ENCODE measurements at regions not wholly inside any gene's neighbourhood (a gene's known extent, or its start where the extent isn't known, plus 50 kb on each side); places are given as distances from the start of the nearest gene placed in this dataset.
"Not testable (repeated sequence)": the region's sequence is repeated elsewhere in the genome, so short reads cannot be mapped to it uniquely, and the experiment has no call there.

- DNase-seq = no peak
Measured at GRCh38 chr18:30819619-30820018, 222.9 kb downstream of the DSC3 start.

- no peak for DNase-seq
Measured at GRCh38 chr18:30814446-30814845, 228.1 kb downstream of the DSC3 start.

DNA sequence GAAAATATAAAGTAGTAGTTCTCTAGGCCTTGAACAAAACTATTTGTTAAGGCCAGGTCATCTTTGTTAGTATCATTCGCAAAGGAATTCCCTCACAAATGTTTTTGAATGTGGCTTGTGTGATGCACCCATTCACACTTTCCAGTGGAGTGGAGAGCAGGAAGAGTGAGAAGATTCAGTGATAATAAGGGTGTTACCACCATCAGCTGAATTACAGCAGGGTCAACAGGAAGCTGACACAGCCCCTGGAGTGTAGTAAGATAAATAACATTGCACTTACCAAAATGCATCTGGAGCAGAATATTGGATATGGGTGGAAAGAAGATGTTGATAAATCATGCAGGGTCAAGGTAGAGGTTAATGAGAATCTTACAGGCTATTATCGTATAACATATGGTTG lies 231.0 kb downstream of the DSC3 start:
- DNase-seq = no peak

GRCh38 chr18:30810580-30810979 lies 232.0 kb downstream of the DSC3 start:
- DNase-seq = no peak

DNA sequence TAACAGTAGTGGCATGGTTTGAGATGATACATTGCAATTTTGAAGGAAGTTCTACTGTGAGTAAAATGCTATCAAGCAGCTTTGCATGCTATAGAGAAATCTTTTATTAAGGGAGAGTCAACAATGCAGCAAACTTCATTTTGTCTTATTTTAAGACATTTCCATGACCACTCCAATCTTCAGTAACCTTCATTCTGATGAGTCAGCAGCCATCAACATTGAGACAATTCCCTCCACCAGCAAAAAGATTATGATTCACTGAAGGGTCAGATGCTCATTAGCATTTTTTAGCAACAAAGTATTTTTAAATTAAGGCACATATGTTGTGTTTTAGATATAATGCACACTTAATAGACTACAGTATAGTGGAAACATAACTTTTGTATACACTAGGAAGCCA lies 235.7 kb downstream of the DSC3 start:
- DNase-seq = no peak

- no peak for DNase-seq
Measured at GRCh38 chr18:30800800-30801199, 241.7 kb downstream of the DSC3 start.

GRCh38 chr18:30792051-30792450 lies 250.5 kb downstream of the DSC3 start:
- DNase-seq = no peak

DNA sequence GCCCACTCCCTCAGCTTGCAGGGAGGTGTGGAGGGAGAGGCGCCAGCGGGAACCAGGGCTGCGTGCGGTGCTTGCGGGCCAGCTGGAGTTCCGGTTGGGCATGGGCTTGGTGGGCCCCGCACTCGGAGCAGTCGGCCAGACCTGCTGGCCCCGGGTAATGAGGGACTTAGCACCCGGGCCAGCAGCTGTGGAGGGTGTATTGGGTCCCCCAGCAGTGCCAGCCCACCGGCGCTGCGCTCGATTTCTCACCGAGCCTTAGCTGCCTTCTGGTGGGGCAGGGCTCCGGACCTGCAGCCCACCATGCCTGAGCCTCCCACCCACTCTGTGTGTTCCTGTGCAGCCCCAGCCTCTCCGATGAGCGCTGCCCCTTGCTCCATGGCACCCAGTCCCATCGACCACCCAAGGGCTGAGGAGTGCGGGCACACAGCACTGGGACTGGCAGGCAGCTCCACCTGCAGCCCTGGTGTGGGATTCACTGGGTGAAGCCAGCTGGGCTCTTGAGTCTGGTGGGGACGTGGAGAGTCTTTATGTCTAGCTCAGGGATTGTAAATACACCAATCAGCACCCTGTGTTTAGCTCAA lies 254.0 kb downstream of the DSC3 start:
- DNase-seq = not testable (repeated sequence)

- DNase-seq = no peak
Measured at GRCh38 chr18:30787410-30787809, 255.1 kb downstream of the DSC3 start.

DNA sequence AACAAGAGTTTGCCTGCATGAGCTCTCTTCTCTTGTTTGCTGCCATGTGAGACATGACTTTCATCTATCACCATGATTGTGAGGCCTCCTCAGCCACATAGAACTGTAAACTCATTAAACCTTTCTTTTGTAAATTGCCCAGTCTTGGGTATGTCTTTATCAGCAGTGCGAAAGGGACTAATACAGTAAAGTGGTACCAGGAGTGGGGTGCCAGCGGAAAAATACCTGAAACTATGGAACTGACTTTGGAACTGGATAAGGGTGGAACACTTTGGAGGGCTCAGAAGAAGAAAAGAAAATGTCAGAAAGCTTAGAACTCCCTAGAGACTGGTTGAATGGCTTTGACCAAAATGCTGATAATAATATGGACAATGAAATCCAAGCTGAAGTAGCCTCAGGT lies 260.9 kb downstream of the DSC3 start:
- no peak for DNase-seq

DNA sequence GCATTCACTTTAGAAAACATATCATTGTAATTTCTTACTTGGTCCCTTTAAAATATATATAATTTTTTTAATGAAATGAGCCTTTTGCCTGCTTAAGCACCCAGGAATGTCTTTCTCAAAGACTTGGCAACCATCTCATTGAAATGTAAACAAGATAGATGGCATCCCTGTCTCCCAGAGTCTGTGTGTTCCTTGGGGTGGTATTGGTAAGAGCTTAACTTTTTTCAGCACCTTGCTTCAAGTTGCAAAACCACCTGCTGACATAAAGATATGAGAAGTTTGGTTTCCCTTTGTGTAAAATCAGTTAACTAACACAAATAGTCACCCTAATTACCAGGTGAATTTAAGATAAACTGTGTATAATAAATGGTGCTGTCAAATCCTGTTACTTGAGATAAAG lies 266.9 kb downstream of the DSC3 start:
- no peak for DNase-seq

DNA sequence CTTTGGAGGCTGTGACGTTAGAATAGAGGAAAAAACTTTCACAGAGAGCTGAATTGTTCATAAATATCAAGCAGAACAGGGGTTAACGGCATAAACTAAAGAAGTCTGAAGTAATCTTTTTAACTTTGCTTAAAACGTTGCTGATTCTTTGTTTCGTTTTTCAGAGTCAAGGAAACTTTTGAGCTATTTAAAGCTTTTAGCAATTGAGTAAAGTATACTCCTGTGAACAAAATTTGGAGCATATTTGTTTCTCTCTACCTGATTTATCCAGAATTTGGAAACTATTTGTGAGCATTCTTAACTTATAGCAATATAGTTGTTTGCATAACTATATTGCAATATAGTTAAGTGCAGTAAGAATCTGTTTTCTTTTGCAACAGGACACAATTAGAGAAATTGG lies 270.4 kb downstream of the DSC3 start:
- not testable (repeated sequence) for DNase-seq

DNA sequence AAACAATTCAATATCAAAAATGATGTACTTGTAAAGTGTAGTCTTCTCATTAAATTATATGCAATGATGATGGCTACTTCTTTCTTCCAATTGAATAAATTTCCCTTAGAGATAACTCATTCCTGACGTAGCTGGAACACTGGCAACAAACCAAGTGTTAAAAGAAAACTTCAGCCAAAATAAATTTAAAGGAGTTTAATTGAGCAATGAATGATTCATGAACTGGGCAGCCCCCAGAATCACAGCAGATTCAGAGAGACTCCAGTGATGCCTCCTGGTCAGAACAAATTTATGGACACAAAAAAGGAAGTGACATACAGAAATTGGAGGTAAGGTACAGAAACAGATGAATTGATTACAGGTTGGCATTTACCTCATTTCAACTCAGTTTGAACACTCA lies 276.5 kb downstream of the DSC3 start:
- DNase-seq = no peak

- no peak for DNase-seq
Measured at GRCh38 chr18:30765247-30765646, 277.3 kb downstream of the DSC3 start.

DNA sequence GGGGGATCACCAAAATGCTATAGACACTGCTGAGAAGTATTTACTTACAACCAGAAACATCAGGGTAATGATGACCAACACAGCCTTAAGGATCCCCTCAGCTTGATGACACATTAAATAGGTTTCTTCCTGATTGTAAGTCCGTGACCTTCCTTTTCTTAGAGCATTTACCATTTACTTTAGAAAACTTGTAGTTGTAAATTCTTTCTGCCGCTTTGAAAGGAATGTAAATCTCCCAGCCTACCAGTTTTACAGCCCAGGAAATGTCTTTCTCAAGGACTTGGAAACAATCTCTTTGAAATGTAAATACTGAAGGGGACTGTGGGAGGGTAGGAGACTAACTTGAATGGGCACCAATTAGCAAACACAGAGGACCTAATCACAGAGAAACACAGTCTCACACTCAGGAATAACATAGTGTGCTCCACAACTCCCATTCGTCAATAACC lies 278.6 kb downstream of the DSC3 start:
- DNase-seq = no peak

GRCh38 chr18:30754846-30755245 lies 287.7 kb downstream of the DSC3 start:
- no peak for DNase-seq

DNA sequence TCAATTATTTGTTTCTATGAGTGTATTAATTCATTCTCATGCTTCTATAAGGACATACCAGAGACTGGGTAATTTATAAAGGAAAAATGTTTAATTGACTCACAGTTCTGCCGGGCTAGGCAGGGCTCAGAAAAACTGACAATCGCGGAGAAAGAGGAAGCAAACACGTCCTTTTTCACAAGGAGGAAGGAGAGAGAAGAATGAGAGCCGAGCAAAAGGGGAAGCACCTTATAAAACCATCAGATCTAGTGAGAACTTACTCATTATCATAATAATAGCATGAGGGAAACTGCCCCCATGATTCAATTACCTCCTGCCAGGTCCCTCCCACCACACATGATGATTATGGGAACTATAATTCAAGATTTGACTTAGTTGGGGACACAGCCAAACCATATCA lies 294.0 kb downstream of the DSC3 start:
- no peak for DNase-seq

DNA sequence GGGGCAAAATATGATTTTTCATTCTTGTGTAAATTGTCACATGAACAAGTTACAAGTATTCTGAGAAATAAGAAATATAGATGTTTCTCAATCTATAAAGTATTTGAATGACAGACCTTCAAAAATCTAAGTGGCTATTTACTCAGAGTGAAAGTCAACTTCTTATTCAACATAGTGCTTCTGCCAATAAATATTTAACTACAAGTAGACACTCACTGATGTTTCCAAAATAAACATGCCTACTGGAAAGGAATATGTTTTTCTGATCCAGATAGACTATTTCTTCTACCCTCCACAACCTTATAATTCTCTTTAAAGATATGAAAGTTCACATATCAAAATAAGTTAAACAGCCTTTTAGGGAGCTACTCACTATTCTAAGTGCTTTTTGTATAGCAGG lies 296.3 kb downstream of the DSC3 start:
- no peak for DNase-seq

- DNase-seq = no peak
Measured at GRCh38 chr18:30743033-30743432, 299.5 kb downstream of the DSC3 start.

DNA sequence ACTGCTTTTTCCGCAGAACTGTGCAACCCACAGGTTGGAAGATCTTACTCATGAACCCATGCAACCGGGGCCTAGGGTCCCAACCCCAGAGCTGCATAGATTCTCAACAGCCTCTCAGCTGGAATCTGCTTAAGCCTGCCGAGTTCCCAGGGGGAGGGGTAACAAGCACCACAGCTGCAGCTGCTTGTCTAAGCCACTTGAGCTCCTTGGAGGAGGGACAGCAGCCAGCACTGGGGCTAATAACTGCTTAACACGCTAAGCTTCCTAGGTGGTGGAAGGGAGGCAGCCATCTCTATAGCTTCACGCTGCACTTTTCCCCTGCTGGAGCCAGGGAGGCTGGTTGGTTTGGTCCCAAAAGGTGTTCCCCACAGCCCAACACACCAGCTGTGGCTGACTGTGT lies 311.6 kb downstream of the DSC3 start:
- DNase-seq = no peak

DNA sequence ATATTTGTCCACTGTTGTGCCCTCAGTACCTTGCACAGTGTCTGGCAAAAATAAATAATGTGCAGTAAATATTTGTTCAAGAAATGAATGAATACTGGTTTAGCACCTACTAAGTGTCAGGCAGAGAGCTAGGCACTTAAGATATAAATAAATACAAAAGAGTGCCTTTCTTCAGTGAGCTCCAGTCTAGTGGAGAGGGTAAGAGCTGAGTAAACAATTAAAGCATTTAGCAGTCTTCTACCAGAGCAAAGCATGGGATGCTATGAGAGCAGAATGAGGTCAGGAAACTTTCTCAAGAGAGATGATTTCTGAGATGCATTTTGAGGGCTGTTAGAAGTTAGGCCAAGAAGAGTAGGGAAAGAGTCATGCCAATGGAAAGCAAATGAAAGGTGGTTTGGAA lies 314.7 kb downstream of the DSC3 start:
- DNase-seq = no peak

DNA sequence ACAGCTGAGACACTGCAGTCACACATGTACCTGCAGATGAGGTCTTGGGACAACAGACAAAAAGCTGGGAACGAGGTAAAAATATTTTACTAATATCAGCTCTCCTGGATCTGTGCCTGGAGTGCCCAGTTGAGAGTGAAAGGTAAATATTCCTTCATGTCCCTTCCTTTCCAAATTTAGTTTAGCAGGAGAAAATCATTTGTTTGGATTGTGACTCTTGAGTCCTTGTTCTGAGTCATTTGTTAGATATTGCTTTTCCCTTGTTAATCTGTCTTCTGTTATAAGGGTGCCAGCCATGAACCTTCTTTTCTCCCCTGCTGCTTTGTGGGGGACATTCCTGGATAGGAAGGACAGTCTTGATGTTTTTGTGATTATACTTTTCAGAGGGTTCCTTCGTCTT lies 329.2 kb downstream of the DSC3 start:
- no peak for DNase-seq

GRCh38 chr18:30712383-30712782 lies 330.2 kb downstream of the DSC3 start:
- no peak for DNase-seq

GRCh38 chr18:30709595-30709994 lies 332.9 kb downstream of the DSC3 start:
- DNase-seq = no peak

- no peak for DNase-seq
Measured at GRCh38 chr18:30705943-30706342, 336.6 kb downstream of the DSC3 start.

DNA sequence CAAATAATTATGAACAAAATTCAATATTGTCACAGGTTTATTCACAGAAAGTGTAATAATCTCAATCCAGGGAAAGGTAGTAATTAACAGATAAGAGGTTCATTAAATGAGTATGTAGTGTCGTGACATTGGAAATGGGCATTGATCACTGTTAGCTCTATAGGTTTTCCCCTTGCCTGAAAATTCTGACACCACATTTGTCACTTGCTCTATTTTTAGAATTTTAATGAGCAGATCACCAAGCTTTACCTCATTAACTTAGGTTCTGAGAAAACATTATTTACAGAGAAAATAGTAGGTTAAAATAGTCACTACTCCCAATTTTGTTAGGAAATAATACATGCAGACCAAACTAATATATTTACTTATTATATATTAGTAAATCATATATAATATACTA lies 344.0 kb downstream of the DSC3 start:
- no peak for DNase-seq

Measured in GOT3 (cell line).